Thyroid gland (tissue), 4 donors: ENCODE measurements at regions not wholly inside any gene's neighbourhood (a gene's known extent, or its start where the extent isn't known, plus 50 kb on each side); places are given as distances from the start of the nearest gene placed in this dataset.

Experiments
- DNase-seq, 2 donors: peaks; one replicate each; pipeline ENCODE4 v3.0.0-alpha.2; 2019
- H3K27ac ChIP-seq, 3 donors: fragments of 200-600 bp; sonication (generic); 1 replicate in 2 of 3; 2 replicates in 1 of 3; pipeline ENCODE4 v1.5.1; 2016 to 2019; ENCODE audit warnings: mild to moderate bottlenecking in 1 of 3, moderate library complexity in 1 of 3
- H3K27me3 ChIP-seq: fragments of 200-600 bp; sonication (generic); one replicate; pipeline ENCODE4 v1.5.1; 2019
- H3K36me3 ChIP-seq, 2 donors: fragments of 200-600 bp; sonication (generic); one replicate each; pipeline ENCODE4 v1.5.1; 2016 to 2019
- H3K4me1 ChIP-seq, 2 donors: fragments of 200-600 bp; sonication (generic); one replicate each; pipeline ENCODE4 v1.5.1; 2017 to 2019
- H3K4me3 ChIP-seq, 3 donors: fragments of 200-600 bp; sonication (generic); replicated peaks in 1 of 3; 1 replicate in 2 of 3; 2 replicates in 1 of 3; pipeline ENCODE4 v1.5.1; 2016; ENCODE audit warnings: mild to moderate bottlenecking in 1 of 3
- H3K9me3 ChIP-seq: fragments of 200-600 bp; sonication (generic); one replicate; pipeline ENCODE4 v1.5.1; 2017
- CTCF ChIP-seq, 6 experiments: fragments of 200-600 bp in 3 of 6; fragments of 450-650 bp in 3 of 6; sonication (generic) in 3 of 6; IDR thresholded peaks; one replicate each; pipeline ENCODE4 v1.5.1; 2016 to 2019; ENCODE audit warnings: antibody characterized with exemption in 6 of 6, mild to moderate bottlenecking in 2 of 6, inconsistent platforms in 1 of 6, moderate library complexity in 1 of 6
- POLR2A ChIP-seq, 2 donors: fragments of 450-650 bp; IDR thresholded peaks; one replicate each; pipeline ENCODE4 v1.6.1; 2017; ENCODE audit warnings: antibody characterized with exemption in 2 of 2, mild to moderate bottlenecking in 2 of 2, moderate library complexity in 1 of 2
- whole genome bisulfite sequencing, 2 donors: methylation state at CpG; one replicate each; pipeline ENCODE4 v1.1.5; 2017; 5-methylcytosine and 5-hydroxymethylcytosine counted together
- intact Hi-C: fragments of 100-400 bp; cut with DNase I; formaldehyde crosslinking; loops from one replicate; pipeline ENCODE4 v1.15.1; 2023

GRCh38 chr2:234773764-234774409 lies 177.9 kb upstream of the SH3BP4 start:
- H3K27ac ChIP-seq: no peak overlapping the region
- H3K4me1 ChIP-seq: no peaks in the 10 kb centered on the region
- intact Hi-C loops: no loop called here
- DNase-seq: no peak
- no peaks in the 10 kb centered on the region for H3K9me3 ChIP-seq
- H3K4me3 ChIP-seq: no peak overlapping the region
- no peaks in the 10 kb centered on the region for H3K27me3 ChIP-seq
- 75 to 85% methylated on average over 5 of the region's 5 CpGs for WGBS, 2 donors
- TF ChIP-seq POLR2A (IDR thresholded peaks at IDR 0.05): no peak
- TF ChIP-seq CTCF (IDR thresholded peaks at IDR 0.05): no peak
- H3K36me3 ChIP-seq: no peaks in the 10 kb centered on the region

- Histone ChIP-seq H3K4me1 (no peaks in the 10 kb centered on the region), H3K27me3 (no peaks in the 10 kb centered on the region), H3K9me3 (no peaks in the 10 kb centered on the region), H3K27ac (no peak overlapping the region), H3K4me3 (no peak overlapping the region), H3K36me3 (no peaks in the 10 kb centered on the region)
- TF ChIP-seq CTCF (IDR thresholded peaks at IDR 0.05) (no peak), POLR2A (IDR thresholded peaks at IDR 0.05) (no peak)
- no peak for DNase-seq
- intact Hi-C loops: no loop called here
- 89 to 92% methylated on average over 5 of the region's 5 CpGs for WGBS, 2 donors
Measured at GRCh38 chr2:234773129-234773528, 178.7 kb upstream of the SH3BP4 start.

- Histone ChIP-seq H3K4me1 (no peaks in the 10 kb centered on the region), H3K27me3 (no peaks in the 10 kb centered on the region), H3K27ac (no peak overlapping the region), H3K36me3 (no peaks in the 10 kb centered on the region), H3K4me3 (no peak overlapping the region), H3K9me3 (no peaks in the 10 kb centered on the region)
- intact Hi-C loops: no loop called here
- TF ChIP-seq CTCF (IDR thresholded peaks at IDR 0.05) (no peak), POLR2A (IDR thresholded peaks at IDR 0.05) (no peak)
- 85 to 90% methylated on average over 8 of the region's 8 CpGs for WGBS, 2 donors
- DNase-seq: no peak
Measured at GRCh38 chr2:234772733-234773060, 179.1 kb upstream of the SH3BP4 start.

GRCh38 chr2:234771980-234772732 lies 179.7 kb upstream of the SH3BP4 start:
- no peak for DNase-seq
- H3K4me3 ChIP-seq: no peak overlapping the region
- intact Hi-C loops: no loop called here

More at GRCh38 chr2:234771980-234772732, 179.7 kb upstream of the SH3BP4 start:
- H3K36me3 ChIP-seq: no peaks in the 10 kb centered on the region
- H3K27ac ChIP-seq: no peak overlapping the region
- H3K27me3 ChIP-seq: no peaks in the 10 kb centered on the region
- 78% methylated on average over 11 of the region's 11 CpGs for WGBS, 2 donors
- no peaks in the 10 kb centered on the region for H3K9me3 ChIP-seq
- no peak for TF ChIP-seq CTCF (IDR thresholded peaks at IDR 0.05)
- no peak for TF ChIP-seq POLR2A (IDR thresholded peaks at IDR 0.05)
- H3K4me1 ChIP-seq: no peaks in the 10 kb centered on the region
